ENCODE measurements at regions not wholly inside any gene's neighbourhood (a gene's known extent, or its start where the extent isn't known, plus 50 kb on each side); places are given as distances from the start of the nearest gene placed in this dataset.

GRCh38 chr7:25056368-25056767 lies 68.7 kb downstream of the CYCS start:
- H3K36me3 ChIP-seq: no peaks in the 10 kb centered on the region
- no peak overlapping the region for H3K27ac ChIP-seq
- in situ Hi-C loops (cut with MboI; ENCODE audit: low pct_ligation_motif_present in 1 of 4, low pct_unique_long_range_greater_than_20kb in 1 of 4, low sequenced_read_pairs in 3 of 4): no loop called here
- intact Hi-C loops (cut with DNase I; ENCODE audit: low total_unique reads): no loop called here
- no peaks in the 10 kb centered on the region for H3K9me3 ChIP-seq
- H3K4me1 ChIP-seq: no peaks in the 10 kb centered on the region
- TF ChIP-seq POLR2AphosphoS5 (IDR thresholded peaks at IDR 0.05): no peak
- no peak for TF ChIP-seq EP300 (IDR thresholded peaks at IDR 0.05; ENCODE audit: low read depth)
- TF ChIP-seq POLR2A (IDR thresholded peaks at IDR 0.05): no peak
- TF ChIP-seq CTCF (IDR thresholded peaks at IDR 0.05): no peak
- no peak for DNase-seq
- no peak overlapping the region for H3K4me3 ChIP-seq
- H3K27me3 ChIP-seq: no peaks in the 10 kb centered on the region
- WGBS, 2 donors (ENCODE audit: low coverage in 1 of 2): 92 to 96% methylated on average over 4 of the region's 4 CpGs

- in situ Hi-C loops (cut with MboI; ENCODE audit: low pct_ligation_motif_present in 1 of 4, low pct_unique_long_range_greater_than_20kb in 1 of 4, low sequenced_read_pairs in 3 of 4): no loop called here
- no peak overlapping the region for H3K27ac ChIP-seq
- WGBS, 2 donors (ENCODE audit: low coverage in 1 of 2): 80% methylated on average over 6 of the region's 6 CpGs
- DNase-seq: no peak
- intact Hi-C loops (cut with DNase I; ENCODE audit: low total_unique reads): no loop called here
- H3K27me3 ChIP-seq: no peaks in the 10 kb centered on the region
- H3K9me3 ChIP-seq: no peaks in the 10 kb centered on the region
- TF ChIP-seq POLR2AphosphoS5 (IDR thresholded peaks at IDR 0.05) (no peak), CTCF (IDR thresholded peaks at IDR 0.05) (no peak), POLR2A (IDR thresholded peaks at IDR 0.05) (no peak), EP300 (IDR thresholded peaks at IDR 0.05; ENCODE audit: low read depth) (no peak)
- H3K4me3 ChIP-seq: no peak overlapping the region
- no peaks in the 10 kb centered on the region for H3K36me3 ChIP-seq
- H3K4me1 ChIP-seq: no peaks in the 10 kb centered on the region
Measured at GRCh38 chr7:25055520-25056220, 69.4 kb downstream of the CYCS start.

- Histone ChIP-seq H3K4me3 (no peak overlapping the region), H3K4me1 (no peaks in the 10 kb centered on the region), H3K27me3 (no peaks in the 10 kb centered on the region), H3K27ac (no peak overlapping the region), H3K9me3 (no peaks in the 10 kb centered on the region), H3K36me3 (no peaks in the 10 kb centered on the region)
- no peak for DNase-seq
- 64 to 74% methylated on average over 3 to 6 of the region's 6 CpGs for WGBS, 2 donors (ENCODE audit: low coverage in 1 of 2)
- TF ChIP-seq EP300 (IDR thresholded peaks at IDR 0.05; ENCODE audit: low read depth) (no peak), POLR2A (IDR thresholded peaks at IDR 0.05) (no peak), POLR2AphosphoS5 (IDR thresholded peaks at IDR 0.05) (no peak), CTCF (IDR thresholded peaks at IDR 0.05) (no peak)
- in situ Hi-C loops (cut with MboI; ENCODE audit: low pct_ligation_motif_present in 1 of 4, low pct_unique_long_range_greater_than_20kb in 1 of 4, low sequenced_read_pairs in 3 of 4): no loop called here
- intact Hi-C loops (cut with DNase I; ENCODE audit: low total_unique reads): no loop called here
Measured at GRCh38 chr7:25054819-25055519, 70.1 kb downstream of the CYCS start.

DNA sequence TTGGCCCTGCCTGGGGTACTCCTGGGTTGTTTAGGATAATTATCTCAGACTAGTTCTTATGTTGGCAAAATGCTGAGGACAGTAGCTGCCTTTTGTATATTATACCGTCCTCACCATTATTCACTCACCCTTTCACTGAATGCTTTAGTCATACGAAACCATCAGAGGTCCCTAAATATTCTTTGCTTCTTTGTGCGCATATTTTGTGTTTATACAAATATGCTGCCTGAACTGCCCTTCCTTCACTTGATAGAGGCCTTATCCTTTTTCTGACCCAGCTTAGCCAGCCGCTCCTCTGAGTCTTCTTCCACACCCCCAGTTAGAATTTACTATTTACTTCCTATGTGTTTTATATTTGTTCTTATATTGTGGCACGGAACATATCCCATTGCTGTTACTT lies 70.2 kb upstream of the OSBPL3 start:
- WGBS, 2 donors (ENCODE audit: low coverage in 1 of 2): 92% methylated on average over 4 to 5 of the region's 5 CpGs
- no peak for TF ChIP-seq POLR2AphosphoS5 (IDR thresholded peaks at IDR 0.05)
- no peak for TF ChIP-seq POLR2A (IDR thresholded peaks at IDR 0.05)
- TF ChIP-seq EP300 (IDR thresholded peaks at IDR 0.05; ENCODE audit: low read depth): no peak
- no peak for TF ChIP-seq CTCF (IDR thresholded peaks at IDR 0.05)
- H3K9me3 ChIP-seq: no peaks in the 10 kb centered on the region
- H3K36me3 ChIP-seq: no peaks in the 10 kb centered on the region
- H3K4me3 ChIP-seq: no peak overlapping the region
- no peak overlapping the region for H3K27ac ChIP-seq
- in situ Hi-C loops (cut with MboI; ENCODE audit: low pct_ligation_motif_present in 1 of 4, low pct_unique_long_range_greater_than_20kb in 1 of 4, low sequenced_read_pairs in 3 of 4): no loop called here
- H3K4me1 ChIP-seq: no peaks in the 10 kb centered on the region
- no peak for DNase-seq
- H3K27me3 ChIP-seq: no peaks in the 10 kb centered on the region
- intact Hi-C loops (cut with DNase I; ENCODE audit: low total_unique reads): no loop called here

Data from transverse colon (tissue), 4 donors.